Activated CD8-positive, alpha-beta memory T cell treated with anti-CD3 and anti-CD28 coated beads, Interleukin-2, amount 50 U/mL, for 4 hours (primary cell): ENCODE measurements at regions not wholly inside any gene's neighbourhood (a gene's known extent, or its start where the extent isn't known, plus 50 kb on each side); places are given as distances from the start of the nearest gene placed in this dataset.
"Not testable (repeated sequence)": the region's sequence is repeated elsewhere in the genome, so short reads cannot be mapped to it uniquely, and the experiment has no call there.

Experiments used
- DNase-seq: peaks from one replicate; pipeline ENCODE4 v3.0.0-alpha.2; 2020

- DNase-seq, result no peak
Observed at GRCh38 chrX:120752431-120753082, 122.7 kb upstream of the C1GALT1C1 start.

- no peak for DNase-seq
Observed at GRCh38 chrX:120751683-120752082, 121.8 kb upstream of the C1GALT1C1 start.

- no peak for DNase-seq
Observed at GRCh38 chrX:120750381-120750780, 120.5 kb upstream of the C1GALT1C1 start.

GRCh38 chrX:120749141-120749846 lies 119.4 kb upstream of the C1GALT1C1 start:
- no peak for DNase-seq

- no peak for DNase-seq
Observed at GRCh38 chrX:120746153-120746552, 116.3 kb upstream of the C1GALT1C1 start.

GRCh38 chrX:120742946-120743665 lies 113.3 kb upstream of the C1GALT1C1 start:
- no peak for DNase-seq

GRCh38 chrX:120741452-120741851 lies 111.6 kb upstream of the C1GALT1C1 start:
- DNase-seq, result no peak

GRCh38 chrX:120740072-120740471 lies 110.2 kb upstream of the C1GALT1C1 start:
- DNase-seq, result no peak

GRCh38 chrX:120739300-120739699 lies 109.4 kb upstream of the C1GALT1C1 start:
- DNase-seq, result no peak

GRCh38 chrX:120736989-120737388 lies 107.1 kb upstream of the C1GALT1C1 start:
- no peak for DNase-seq

GRCh38 chrX:120735966-120736365 lies 106.1 kb upstream of the C1GALT1C1 start:
- no peak for DNase-seq

- no peak for DNase-seq
Observed at GRCh38 chrX:120732879-120733278, 103.0 kb upstream of the C1GALT1C1 start.

- no peak for DNase-seq
Observed at GRCh38 chrX:120732461-120732860, 102.6 kb upstream of the C1GALT1C1 start.

- no peak for DNase-seq
Observed at GRCh38 chrX:120731386-120731785, 101.5 kb upstream of the C1GALT1C1 start.

GRCh38 chrX:120729506-120730255 lies 99.8 kb upstream of the C1GALT1C1 start:
- DNase-seq, result not testable (repeated sequence)

- DNase-seq, result no peak
Observed at GRCh38 chrX:120727911-120728310, 98.1 kb upstream of the C1GALT1C1 start.

GRCh38 chrX:120727452-120727851 lies 97.6 kb upstream of the C1GALT1C1 start:
- no peak for DNase-seq

- no peak for DNase-seq
Observed at GRCh38 chrX:120726294-120726693, 96.4 kb upstream of the C1GALT1C1 start.

GRCh38 chrX:120725874-120726273 lies 96.0 kb upstream of the C1GALT1C1 start:
- DNase-seq, result no peak

GRCh38 chrX:120719622-120720021 lies 89.8 kb upstream of the C1GALT1C1 start:
- no peak for DNase-seq

GRCh38 chrX:120718969-120719368 lies 89.1 kb upstream of the C1GALT1C1 start:
- no peak for DNase-seq

- DNase-seq, result not testable (repeated sequence)
Observed at GRCh38 chrX:120702337-120702736, 72.5 kb upstream of the C1GALT1C1 start.

GRCh38 chrX:120697053-120697452 lies 67.2 kb upstream of the C1GALT1C1 start:
- no peak for DNase-seq
